ENCODE measurements at regions not wholly inside any gene's neighbourhood (a gene's known extent, or its start where the extent isn't known, plus 50 kb on each side); places are given as distances from the start of the nearest gene placed in this dataset.

GRCh38 chr11:119501777-119502405 lies 78.9 kb upstream of the THY1 start:
- TF ChIP-seq SUZ12 (IDR thresholded peaks at IDR 0.05; ENCODE audit: extremely low read depth, insufficient read depth, insufficient read length): no peak
- no peak for TF ChIP-seq ZNF274 (IDR thresholded peaks at IDR 0.05; ENCODE audit: low read depth, low read length)
- no peak for TF ChIP-seq YY1 (IDR thresholded peaks at IDR 0.05; ENCODE audit: insufficient read depth, insufficient read length)

All from NT2/D1 (cell line).